HG03432 (cell line): ENCODE measurements at regions not wholly inside any gene's neighbourhood (a gene's known extent, or its start where the extent isn't known, plus 50 kb on each side); places are given as distances from the start of the nearest gene placed in this dataset.
"Not testable (repeated sequence)": the region's sequence is repeated elsewhere in the genome, so short reads cannot be mapped to it uniquely, and the experiment has no call there.

Experiments
- ATAC-seq: cut with Tn5 transposase; IDR thresholded peaks from one replicate; pipeline ENCODE4 v1.9.1; 2021; ENCODE audit warnings: mild to moderate bottlenecking, moderate library complexity; ENCODE audit not compliant: unreplicated experiment

DNA sequence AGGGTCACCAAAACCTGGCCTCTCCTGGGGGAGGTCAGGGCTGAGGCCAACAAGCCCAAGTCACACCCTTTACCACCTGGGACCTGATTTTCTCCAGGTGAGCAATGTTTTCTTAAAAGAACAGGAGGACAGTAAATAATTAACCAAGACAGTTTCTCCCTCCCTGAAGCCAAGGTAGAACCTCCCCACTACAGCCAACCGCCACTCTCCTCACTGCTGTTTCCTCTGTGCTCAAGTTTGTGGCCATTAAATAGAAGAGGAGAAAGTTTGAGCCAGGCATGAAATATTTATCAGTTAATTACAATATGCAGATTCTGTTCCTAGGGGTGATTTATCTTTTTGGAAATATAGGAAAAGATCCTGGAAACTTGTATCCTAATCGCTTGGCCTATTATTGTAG lies 150.6 kb upstream of the ANKRD20A1 start:
- not testable (repeated sequence) for ATAC-seq

DNA sequence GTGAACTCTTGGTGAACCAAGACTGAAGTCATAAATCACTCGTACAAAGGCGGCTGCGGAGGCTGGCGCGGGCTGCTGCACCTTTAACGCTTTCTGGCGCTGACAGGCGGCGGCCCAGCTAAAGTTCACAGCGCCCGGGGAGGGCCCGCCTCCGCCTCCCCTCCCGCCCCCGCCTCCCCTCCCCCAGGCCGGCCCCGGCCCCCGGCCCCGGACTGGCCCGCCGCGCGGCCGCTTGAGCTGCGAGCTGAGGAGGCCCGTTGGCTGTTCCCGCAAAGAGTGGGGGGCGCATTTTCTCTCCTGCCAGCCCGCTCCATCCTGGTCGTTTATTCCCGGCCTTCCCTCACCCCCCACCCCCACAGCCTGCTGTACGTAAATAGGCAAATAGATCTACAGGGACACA lies 147.3 kb upstream of the ANKRD20A1 start:
- ATAC-seq, result not testable (repeated sequence)

DNA sequence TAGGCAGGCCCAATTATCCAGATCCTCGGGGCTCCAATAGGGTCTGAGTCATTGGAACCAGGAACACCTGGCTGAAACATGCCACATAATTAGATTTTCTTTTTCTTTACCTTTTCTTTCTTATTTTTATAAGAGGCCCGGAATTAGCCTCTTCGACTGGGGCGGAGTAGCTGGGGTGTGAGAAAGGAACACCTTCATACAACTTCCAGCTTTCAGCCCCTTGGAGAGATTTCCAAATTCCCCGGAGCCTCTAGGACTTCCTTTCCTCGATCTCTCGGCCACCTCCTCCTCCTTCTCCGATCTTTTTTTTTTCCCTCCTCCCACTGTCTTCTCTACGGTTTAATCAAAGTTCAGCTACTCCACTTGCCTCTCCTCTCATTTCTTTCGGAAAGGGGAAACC lies 146.8 kb upstream of the ANKRD20A1 start:
- ATAC-seq, result not testable (repeated sequence)

DNA sequence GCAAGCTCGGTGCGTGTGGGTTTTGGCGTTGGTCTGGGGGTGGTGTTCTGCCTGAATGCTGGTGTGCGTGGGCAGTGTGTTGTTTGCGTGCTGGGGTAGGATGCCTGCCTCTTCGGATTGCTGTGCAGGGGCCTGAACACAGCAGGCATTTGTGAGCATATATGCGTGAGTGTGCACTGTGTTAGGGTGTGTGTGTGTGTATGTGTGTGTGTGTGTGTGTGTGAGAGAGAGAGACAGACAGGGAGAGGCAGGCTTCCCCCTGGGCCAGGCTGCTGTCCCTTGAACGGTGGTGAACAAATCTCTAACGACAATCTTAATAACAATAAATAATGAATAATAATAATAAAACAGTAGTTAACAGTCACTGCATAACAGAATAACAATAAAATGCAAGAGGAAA lies 145.8 kb upstream of the ANKRD20A1 start:
- ATAC-seq, result not testable (repeated sequence)

DNA sequence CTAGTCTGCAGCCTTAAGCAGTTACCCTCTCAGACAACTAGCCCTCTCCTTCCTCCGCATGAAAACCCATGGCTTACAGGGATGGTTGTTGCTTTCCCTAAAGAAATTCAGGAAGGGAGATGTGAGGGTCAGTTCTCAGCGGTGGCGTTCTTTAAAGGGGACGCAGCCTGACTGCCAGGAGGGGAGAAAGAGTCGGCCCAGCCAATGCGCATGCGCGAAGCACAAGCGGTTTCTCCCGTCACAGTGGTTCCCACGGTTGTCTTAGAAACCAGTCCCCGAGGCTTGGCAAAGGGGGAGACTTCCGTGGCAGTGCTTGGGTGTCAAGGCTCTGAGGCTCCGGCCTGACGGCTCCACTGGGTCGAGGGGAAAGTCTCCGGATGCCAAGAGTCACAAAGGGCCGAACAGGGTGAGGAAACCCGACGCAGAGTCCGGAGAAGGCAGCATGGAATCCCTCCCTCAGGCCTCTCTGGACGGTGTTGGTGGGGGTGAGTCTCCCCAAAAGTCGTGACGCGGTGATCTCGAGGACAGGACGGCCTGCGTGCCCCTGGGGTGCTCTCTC lies 140.8 kb upstream of the ANKRD20A1 start:
- ATAC-seq, result not testable (repeated sequence)

DNA sequence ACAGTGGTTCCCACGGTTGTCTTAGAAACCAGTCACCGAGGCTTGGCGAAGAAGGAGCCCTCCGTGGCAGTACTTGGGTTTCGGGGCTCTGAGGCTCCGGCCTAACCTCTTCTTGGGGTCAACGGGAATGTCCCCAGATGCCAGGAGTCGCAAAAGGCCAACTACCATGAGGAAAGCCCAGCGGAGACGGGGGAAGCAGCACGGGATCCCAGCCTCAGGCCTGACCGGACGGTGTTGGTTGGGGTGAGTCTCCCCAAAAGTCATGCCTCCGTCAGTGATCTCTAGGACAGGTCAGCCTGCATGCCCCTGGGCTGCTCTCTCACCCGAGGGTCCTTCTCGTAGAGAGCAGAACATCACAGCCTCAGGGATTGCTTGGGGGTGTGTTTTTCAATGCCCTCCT lies 138.2 kb upstream of the ANKRD20A1 start:
- ATAC-seq, result not testable (repeated sequence)

DNA sequence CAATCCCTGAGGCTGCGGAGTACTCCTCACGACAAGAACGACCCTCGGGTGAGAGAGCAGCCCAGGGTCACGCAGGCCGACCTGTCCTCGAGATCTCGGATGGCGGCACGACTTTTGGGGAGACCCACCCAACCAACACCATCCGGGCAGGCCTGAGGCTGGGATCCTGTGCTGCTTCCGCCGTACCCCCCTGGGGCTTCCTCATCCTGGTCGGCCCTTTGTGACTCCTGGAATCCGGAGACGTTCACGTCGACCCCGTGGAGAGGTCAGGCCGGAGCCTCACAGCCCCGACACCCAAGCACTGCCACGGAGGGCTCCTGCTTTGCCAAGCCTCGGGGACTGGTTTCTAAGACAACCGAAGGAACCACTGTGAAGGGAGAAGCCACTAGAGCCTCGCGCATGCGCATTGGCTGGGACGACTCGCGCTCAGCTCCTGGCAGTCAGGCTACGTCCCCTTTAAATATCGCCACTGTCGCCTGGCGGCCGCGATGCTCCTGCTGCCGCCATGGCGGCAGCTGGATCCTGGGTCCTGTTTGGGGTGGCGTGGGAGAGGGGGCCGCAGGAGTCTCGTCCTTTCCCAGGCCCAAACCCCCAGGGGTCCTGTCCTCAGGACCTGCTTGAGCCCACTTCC lies 136.2 kb upstream of the ANKRD20A1 start:
- ATAC-seq, result peak; percentile 86

DNA sequence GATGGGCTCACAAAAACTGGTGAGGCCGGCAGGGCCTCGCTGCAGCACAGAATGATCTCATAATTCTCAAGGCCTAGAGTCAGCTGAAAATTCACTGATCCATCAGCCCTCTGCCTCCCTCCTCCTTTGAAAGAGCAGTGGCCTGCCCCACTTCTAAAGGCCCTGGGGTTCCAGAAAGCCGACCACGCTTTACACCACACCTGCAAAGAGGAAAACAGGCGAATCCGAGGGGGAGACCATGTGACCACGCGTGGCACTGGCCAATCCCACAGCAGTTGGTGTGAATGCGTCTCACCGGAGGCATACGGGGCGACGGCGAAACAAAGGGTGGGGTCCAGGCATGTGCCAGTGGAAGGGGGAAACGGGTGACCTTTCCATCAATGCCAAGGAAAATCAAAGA lies 135.5 kb upstream of the ANKRD20A1 start:
- peak; percentile 33 for ATAC-seq

DNA sequence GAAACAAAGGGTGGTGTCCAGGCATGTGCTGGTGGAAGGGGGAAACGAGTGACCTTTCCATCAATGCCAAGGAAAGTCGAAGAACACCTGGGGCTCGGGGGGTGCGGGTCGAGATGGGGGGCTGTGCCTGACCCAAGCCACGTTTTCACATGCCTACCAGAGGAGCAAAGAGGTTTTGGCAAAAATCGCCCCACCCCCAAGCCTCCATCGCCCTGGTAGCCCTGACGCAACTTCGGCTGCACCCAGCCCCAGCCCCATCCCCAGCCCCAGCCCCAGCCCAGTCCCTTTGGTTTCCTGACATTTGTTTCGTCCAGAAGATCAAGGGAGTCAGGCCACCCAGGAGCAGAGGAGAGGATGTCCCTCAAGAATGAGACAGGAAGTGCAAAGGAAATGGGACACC lies 133.8 kb upstream of the ANKRD20A1 start:
- not testable (repeated sequence) for ATAC-seq

DNA sequence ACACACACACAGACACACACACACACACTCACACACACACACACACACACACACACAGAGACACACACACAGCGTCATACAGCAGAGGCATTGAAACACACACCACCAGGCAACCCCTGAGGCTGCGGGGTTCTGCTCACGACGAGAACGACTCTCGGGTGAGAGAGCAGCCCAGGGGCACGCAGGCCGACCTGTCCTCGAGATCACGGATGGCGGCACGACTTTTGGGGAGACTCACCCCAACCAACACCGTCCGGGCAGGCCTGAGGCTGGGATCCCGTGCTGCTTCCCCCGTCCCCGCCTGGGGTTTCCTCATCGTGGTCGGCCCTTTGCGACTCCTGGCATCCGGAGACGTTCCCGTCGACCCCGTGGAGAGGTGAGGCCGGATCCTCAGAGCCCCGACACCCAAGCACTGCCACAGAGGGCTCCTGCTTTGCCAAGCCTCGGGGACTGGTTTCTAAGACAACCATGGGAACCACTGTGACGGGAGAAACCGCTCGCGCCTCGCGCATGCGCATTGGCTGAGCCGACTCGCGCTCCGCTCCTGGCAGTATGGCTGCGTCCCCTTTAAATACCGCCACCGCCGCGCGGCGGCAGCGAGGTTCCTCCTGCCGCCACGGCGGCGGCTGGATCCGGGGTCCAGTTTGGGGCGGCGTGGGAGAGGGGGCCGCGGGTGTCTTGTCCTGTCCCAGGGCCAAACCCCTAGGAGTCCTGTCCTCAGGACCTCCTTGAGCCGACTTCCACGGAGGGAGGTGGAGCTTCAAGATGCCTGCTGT lies 132.3 kb upstream of the ANKRD20A1 start:
- ATAC-seq, result peak; percentile 69

DNA sequence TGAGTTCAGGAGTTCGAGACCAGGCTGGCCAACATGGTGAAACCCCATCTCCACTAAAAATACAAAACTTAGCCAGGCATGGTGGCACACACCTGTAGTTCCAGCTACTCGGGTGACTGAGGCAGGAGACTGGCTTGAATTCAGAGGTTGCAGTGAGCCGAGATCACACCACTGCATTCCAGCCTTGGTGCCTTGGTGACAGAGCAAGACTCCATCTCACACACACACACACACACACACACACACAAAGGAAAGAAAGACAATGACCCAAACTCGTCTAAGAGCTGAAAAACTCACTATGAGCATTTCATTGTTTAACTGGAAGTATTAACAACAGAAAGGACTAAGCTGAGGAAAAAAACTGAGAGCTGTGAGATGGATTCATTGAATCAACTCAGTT lies 95.6 kb upstream of the ANKRD20A1 start:
- not testable (repeated sequence) for ATAC-seq

DNA sequence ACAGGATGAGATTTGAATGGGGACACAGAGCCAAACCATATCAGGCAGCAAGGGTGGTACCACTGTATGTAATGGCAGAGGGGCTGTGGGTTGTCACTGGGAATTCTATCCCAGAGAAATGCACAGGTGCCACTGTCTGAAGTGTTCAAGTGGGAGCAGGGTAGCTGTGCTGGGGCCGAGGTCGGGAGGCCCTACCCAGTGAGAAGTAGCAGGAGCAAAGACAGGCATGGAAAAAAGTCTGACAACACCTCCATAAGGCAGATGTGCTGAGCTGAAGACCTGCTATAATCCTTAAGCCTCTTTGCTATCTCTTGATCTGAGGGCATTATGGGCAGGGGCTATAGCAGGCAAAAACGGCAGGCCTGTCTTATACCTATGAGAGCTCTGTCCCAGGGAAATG lies 86.9 kb upstream of the ANKRD20A1 start:
- ATAC-seq, result not testable (repeated sequence)

DNA sequence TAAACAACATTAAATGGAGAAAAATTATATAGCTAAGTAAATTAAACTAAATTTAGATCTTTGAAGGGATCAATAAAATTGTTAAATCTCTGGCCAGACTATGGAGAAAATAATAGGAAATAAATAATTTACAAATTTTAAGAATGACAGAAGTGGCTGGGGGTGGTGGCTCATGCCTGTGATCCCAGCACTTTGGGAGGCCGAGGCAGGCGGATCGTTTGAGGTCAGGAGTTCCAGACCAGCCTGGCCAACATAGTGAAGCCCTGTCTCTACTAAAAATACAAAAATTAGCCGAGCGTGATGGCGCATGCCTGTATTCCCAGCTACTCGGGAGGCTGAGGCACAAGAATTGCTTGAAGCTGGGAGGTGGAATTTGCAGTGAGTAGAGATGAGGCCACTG lies 58.6 kb upstream of the ANKRD20A1 start:
- not testable (repeated sequence) for ATAC-seq
